HG03159 (cell line): ENCODE measurements at regions not wholly inside any gene's neighbourhood (a gene's known extent, or its start where the extent isn't known, plus 50 kb on each side); places are given as distances from the start of the nearest gene placed in this dataset.

ENCODE experiments used
- ATAC-seq: cut with Tn5 transposase; IDR thresholded peaks from one replicate; pipeline ENCODE4 v1.9.1; 2021; ENCODE audit warnings: mild to moderate bottlenecking, moderate library complexity; ENCODE audit not compliant: unreplicated experiment

- no peak for ATAC-seq
These were observed 1139.6 kb upstream of the PCDH9 start for GRCh38 chr13:68369739-68370138.

- ATAC-seq, result no peak
These were observed 1138.8 kb upstream of the PCDH9 start for GRCh38 chr13:68368922-68369321.

- ATAC-seq, result no peak
These were observed 1129.0 kb upstream of the PCDH9 start for GRCh38 chr13:68359105-68359504.

GRCh38 chr13:68358294-68358705 is 1128.2 kb upstream of the PCDH9 start:
- ATAC-seq, result no peak

- no peak for ATAC-seq
These were observed 1120.4 kb upstream of the PCDH9 start for GRCh38 chr13:68350554-68350953.

GRCh38 chr13:68347220-68347619 is 1117.1 kb upstream of the PCDH9 start:
- ATAC-seq, result no peak

GRCh38 chr13:68345963-68346531 is 1115.9 kb upstream of the PCDH9 start:
- ATAC-seq, result no peak

- no peak for ATAC-seq
These were observed 1093.0 kb upstream of the PCDH9 start for GRCh38 chr13:68323124-68323523.

GRCh38 chr13:68319384-68319783 is 1089.2 kb upstream of the PCDH9 start:
- ATAC-seq, result no peak

GRCh38 chr13:68304286-68304893 is 1074.3 kb upstream of the PCDH9 start:
- peak; percentile 83 for ATAC-seq

- no peak for ATAC-seq
These were observed 1063.5 kb upstream of the PCDH9 start for GRCh38 chr13:68293631-68294030.

GRCh38 chr13:68292601-68293000 is 1062.5 kb upstream of the PCDH9 start:
- ATAC-seq, result no peak

GRCh38 chr13:68291595-68291994 is 1061.5 kb upstream of the PCDH9 start:
- ATAC-seq, result no peak

- no peak for ATAC-seq
These were observed 1045.6 kb upstream of the PCDH9 start for GRCh38 chr13:68275758-68276157.

- no peak for ATAC-seq
These were observed 1042.5 kb upstream of the PCDH9 start for GRCh38 chr13:68272652-68273051.

GRCh38 chr13:68264692-68265091 is 1034.6 kb upstream of the PCDH9 start:
- ATAC-seq, result no peak

GRCh38 chr13:68261105-68261504 is 1031.0 kb upstream of the PCDH9 start:
- no peak for ATAC-seq

- ATAC-seq, result no peak
These were observed 1027.1 kb upstream of the PCDH9 start for GRCh38 chr13:68257111-68257842.

GRCh38 chr13:68254151-68254550 is 1024.0 kb upstream of the PCDH9 start:
- no peak for ATAC-seq

GRCh38 chr13:68234274-68234673 is 1004.1 kb upstream of the PCDH9 start:
- no peak for ATAC-seq

- ATAC-seq, result no peak
These were observed 1002.4 kb upstream of the PCDH9 start for GRCh38 chr13:68232351-68233130.
